ENCODE measurements at regions not wholly inside any gene's neighbourhood (a gene's known extent, or its start where the extent isn't known, plus 50 kb on each side); places are given as distances from the start of the nearest gene placed in this dataset.

- TF ChIP-seq RAD21 (conservative IDR thresholded peaks at IDR 0.05), result no peak
- no peak for TF ChIP-seq EZH2 (IDR thresholded peaks at IDR 0.05; ENCODE audit: borderline replicate concordance, insufficient read depth, low read length, poor library complexity, severe bottlenecking)
- no peak for TF ChIP-seq EP300 (conservative IDR thresholded peaks at IDR 0.05; ENCODE audit: poor library complexity, severe bottlenecking)
- TF ChIP-seq POLR2AphosphoS5 (IDR thresholded peaks at IDR 0.05), result peak; percentile 59
- peak; percentile 73 for TF ChIP-seq REST (IDR thresholded peaks at IDR 0.05; ENCODE audit: borderline replicate concordance)
- Histone ChIP-seq H3K79me2 (replicated peaks; ENCODE audit: insufficient read depth, low read length) (no peaks in the 10 kb centered on the region), H3K4me2 (ENCODE audit: low read length) (peak overlapping the region; percentile 57), H3K9me3 (ENCODE audit: low read length) (no peaks in the 10 kb centered on the region), H3K9ac (ENCODE audit: low read length) (peak overlapping the region; percentile 50), H3K9me2 (ENCODE audit: insufficient read depth, low read length) (no peaks in the 10 kb centered on the region), H3K27ac (ENCODE audit: low read length) (peak overlapping the region; percentile 73), H3K36me3 (ENCODE audit: insufficient read depth, low read length) (no peaks in the 10 kb centered on the region), H2AFZ (ENCODE audit: low read depth, low read length) (peak overlapping the region; percentile 34), H4K20me1 (ENCODE audit: insufficient read depth) (no peaks in the 10 kb centered on the region), H3K4me3 (ENCODE audit: low read length) (peak overlapping the region; percentile 25), H3F3A (ENCODE audit: insufficient read depth, low read length, poor library complexity, severe bottlenecking) (peaks cover 5% of the 10 kb centered on the region), H3K27me3 (ENCODE audit: insufficient read depth, low read depth, low read length) (no peaks in the 10 kb centered on the region)
Observed at GRCh38 chr7:153943457-153943856, 108.7 kb upstream of the DPP6 start.

- peaks cover 5% of the 10 kb centered on the region for H3F3A ChIP-seq (ENCODE audit: insufficient read depth, low read length, poor library complexity, severe bottlenecking)
- peak overlapping the region; percentile 50 for H3K9ac ChIP-seq (ENCODE audit: low read length)
- peak overlapping the region; percentile 57 for H3K4me2 ChIP-seq (ENCODE audit: low read length)
- no peaks in the 10 kb centered on the region for H3K36me3 ChIP-seq (ENCODE audit: insufficient read depth, low read length)
- H3K27ac ChIP-seq (ENCODE audit: low read length), result peak overlapping the region; percentile 73
- TF ChIP-seq TAF1 (IDR thresholded peaks at IDR 0.05; ENCODE audit: low read depth) (no peak), EP300 (conservative IDR thresholded peaks at IDR 0.05; ENCODE audit: poor library complexity, severe bottlenecking) (no peak), EZH2 (IDR thresholded peaks at IDR 0.05; ENCODE audit: borderline replicate concordance, insufficient read depth, low read length, poor library complexity, severe bottlenecking) (no peak), REST (IDR thresholded peaks at IDR 0.05; ENCODE audit: borderline replicate concordance) (no peak), SMC3 (conservative IDR thresholded peaks at IDR 0.05; ENCODE audit: poor library complexity) (no peak), CTCF (IDR thresholded peaks at IDR 0.05; ENCODE audit: poor library complexity, severe bottlenecking) (no peak), MXI1 (conservative IDR thresholded peaks at IDR 0.05; ENCODE audit: poor library complexity, severe bottlenecking) (no peak), POLR2AphosphoS5 (IDR thresholded peaks at IDR 0.05) (no peak), RAD21 (conservative IDR thresholded peaks at IDR 0.05) (no peak)
- peak overlapping the region; percentile 25 for H3K4me3 ChIP-seq (ENCODE audit: low read length)
- H3K79me2 ChIP-seq (replicated peaks; ENCODE audit: insufficient read depth, low read length), result no peaks in the 10 kb centered on the region
- H3K9me2 ChIP-seq (ENCODE audit: insufficient read depth, low read length), result no peaks in the 10 kb centered on the region
- H4K20me1 ChIP-seq (ENCODE audit: insufficient read depth), result no peaks in the 10 kb centered on the region
- H3K9me3 ChIP-seq (ENCODE audit: low read length), result no peaks in the 10 kb centered on the region
- H3K27me3 ChIP-seq (ENCODE audit: insufficient read depth, low read depth, low read length), result no peaks in the 10 kb centered on the region
- peak overlapping the region; percentile 34 for H2AFZ ChIP-seq (ENCODE audit: low read depth, low read length)
Observed at GRCh38 chr7:153943861-153944260, 108.3 kb upstream of the DPP6 start.
